Heart left ventricle (tissue), 13 donors: ENCODE measurements at regions not wholly inside any gene's neighbourhood (a gene's known extent, or its start where the extent isn't known, plus 50 kb on each side); places are given as distances from the start of the nearest gene placed in this dataset.

Experiments
- POLR2A ChIP-seq, 2 donors: fragments of 450-650 bp; IDR thresholded peaks; one replicate each; pipeline ENCODE4 v1.6.1; 2017; ENCODE audit warnings: antibody characterized with exemption in 2 of 2, mild to moderate bottlenecking in 2 of 2, moderate library complexity in 2 of 2
- TF ChIP-seq, protein P1 (sequence below), 12 donors: fragments of 200-600 bp; sonication (generic) in 4 of 12; IDR thresholded peaks; one replicate each; pipeline versions ENCODE4 v1.5.0 to v1.8.0; 2018 to 2022; ENCODE audit warnings: antibody characterized with exemption in 12 of 12, mild to moderate bottlenecking in 5 of 12
- donor health status: ischemic (EF 13 %, LVEDD 7.1; RV severe dilation, severe dysfunction).
- donor health status: DM: no; HTN: yes; CAD: no.
- donor health status: DM: no; HTN: no; CAD: no.
- donor health status: ischemic (EF 25% LVEDD 6.9; RV normal size, moderate dysfunction).
- donor health status: ischemic (EF 25% LVEDD 5.7; RV mildly dilated, moderate dysfunction).
- donor health status: ischemic (EF 35%, LVEDD 5.7; RV mildly dilated, moderate dysfunction).
- donor health status: nonischemic (EF 11% LVEDD 7.7; RV severe dilation, severe dysfunction).
- donor health status: DM: yes; HTN: yes; CAD: no.
- donor health status: PGD.
- donor health status: ischemic (EF 29% LVEDD 5.4; RV normal size, mild dysfunction).
- donor health status: nonischemic (EF 23%, LVEDD 6.1; RV moderate dilation, normal function).

DNA sequence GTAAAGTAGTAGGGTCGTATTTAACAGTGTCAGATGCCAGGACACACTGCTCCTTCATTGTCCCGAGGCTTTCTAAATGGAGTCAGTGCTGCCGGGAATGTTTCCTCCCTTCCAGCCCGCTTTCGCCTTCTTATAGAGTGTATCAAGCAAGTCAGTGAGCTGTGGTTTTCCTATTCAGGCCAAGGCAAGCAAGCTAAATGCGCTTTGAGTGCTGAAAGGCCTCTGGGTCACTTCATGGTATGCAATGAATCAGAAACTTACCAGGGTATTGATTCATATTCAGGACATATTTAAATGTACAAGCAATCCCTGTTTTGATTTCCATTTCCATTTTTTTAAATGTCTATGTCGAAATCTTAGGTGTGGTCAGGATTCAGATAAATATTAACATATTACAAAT, 327.9 kb upstream of the SOX9 start:
- TF ChIP-seq POLR2A (IDR thresholded peaks at IDR 0.05): no peak
- TF ChIP-seq, protein P1, sequence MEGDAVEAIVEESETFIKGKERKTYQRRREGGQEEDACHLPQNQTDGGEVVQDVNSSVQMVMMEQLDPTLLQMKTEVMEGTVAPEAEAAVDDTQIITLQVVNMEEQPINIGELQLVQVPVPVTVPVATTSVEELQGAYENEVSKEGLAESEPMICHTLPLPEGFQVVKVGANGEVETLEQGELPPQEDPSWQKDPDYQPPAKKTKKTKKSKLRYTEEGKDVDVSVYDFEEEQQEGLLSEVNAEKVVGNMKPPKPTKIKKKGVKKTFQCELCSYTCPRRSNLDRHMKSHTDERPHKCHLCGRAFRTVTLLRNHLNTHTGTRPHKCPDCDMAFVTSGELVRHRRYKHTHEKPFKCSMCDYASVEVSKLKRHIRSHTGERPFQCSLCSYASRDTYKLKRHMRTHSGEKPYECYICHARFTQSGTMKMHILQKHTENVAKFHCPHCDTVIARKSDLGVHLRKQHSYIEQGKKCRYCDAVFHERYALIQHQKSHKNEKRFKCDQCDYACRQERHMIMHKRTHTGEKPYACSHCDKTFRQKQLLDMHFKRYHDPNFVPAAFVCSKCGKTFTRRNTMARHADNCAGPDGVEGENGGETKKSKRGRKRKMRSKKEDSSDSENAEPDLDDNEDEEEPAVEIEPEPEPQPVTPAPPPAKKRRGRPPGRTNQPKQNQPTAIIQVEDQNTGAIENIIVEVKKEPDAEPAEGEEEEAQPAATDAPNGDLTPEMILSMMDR (IDR thresholded peaks at IDR 0.05): no peak
